ENCODE measurements at regions not wholly inside any gene's neighbourhood (a gene's known extent, or its start where the extent isn't known, plus 50 kb on each side); places are given as distances from the start of the nearest gene placed in this dataset.

GRCh38 chr3:147945968-147946519 lies 536.9 kb downstream of the ZIC1 start:
- FAIRE-seq (no peak), DNase-seq (ENCODE audit: insufficient read length) (no peak)
- TF ChIP-seq TAF1 (IDR thresholded peaks at IDR 0.05; ENCODE audit: borderline replicate concordance, low read depth, low read length) (no peak), POLR2A (IDR thresholded peaks at IDR 0.05; ENCODE audit: low read depth, low read length) (no peak), POLR2AphosphoS5 (IDR thresholded peaks at IDR 0.05; ENCODE audit: low read depth, low read length) (no peak)

- no peak for DNase-seq (ENCODE audit: insufficient read length)
- no peak for FAIRE-seq
- TF ChIP-seq POLR2A (IDR thresholded peaks at IDR 0.05; ENCODE audit: low read depth, low read length) (no peak), POLR2AphosphoS5 (IDR thresholded peaks at IDR 0.05; ENCODE audit: low read depth, low read length) (no peak), TAF1 (IDR thresholded peaks at IDR 0.05; ENCODE audit: borderline replicate concordance, low read depth, low read length) (no peak)
Measured at GRCh38 chr3:147956615-147957014, 547.5 kb downstream of the ZIC1 start.

GRCh38 chr3:147958754-147959153 lies 549.6 kb downstream of the ZIC1 start:
- no peak for TF ChIP-seq POLR2AphosphoS5 (IDR thresholded peaks at IDR 0.05; ENCODE audit: low read depth, low read length)
- TF ChIP-seq POLR2A (IDR thresholded peaks at IDR 0.05; ENCODE audit: low read depth, low read length) = no peak
- no peak for TF ChIP-seq TAF1 (IDR thresholded peaks at IDR 0.05; ENCODE audit: borderline replicate concordance, low read depth, low read length)
- no peak for FAIRE-seq
- DNase-seq (ENCODE audit: insufficient read length) = no peak

GRCh38 chr3:147960786-147961185 lies 551.6 kb downstream of the ZIC1 start:
- no peak for DNase-seq (ENCODE audit: insufficient read length)
- FAIRE-seq = no peak
- TF ChIP-seq POLR2A (IDR thresholded peaks at IDR 0.05; ENCODE audit: low read depth, low read length) (no peak), POLR2AphosphoS5 (IDR thresholded peaks at IDR 0.05; ENCODE audit: low read depth, low read length) (no peak), TAF1 (IDR thresholded peaks at IDR 0.05; ENCODE audit: borderline replicate concordance, low read depth, low read length) (no peak)

GRCh38 chr3:147962408-147963164 lies 553.4 kb downstream of the ZIC1 start:
- no peak for FAIRE-seq
- no peak for TF ChIP-seq POLR2A (IDR thresholded peaks at IDR 0.05; ENCODE audit: low read depth, low read length)
- TF ChIP-seq POLR2AphosphoS5 (IDR thresholded peaks at IDR 0.05; ENCODE audit: low read depth, low read length) = no peak
- no peak for TF ChIP-seq TAF1 (IDR thresholded peaks at IDR 0.05; ENCODE audit: borderline replicate concordance, low read depth, low read length)
- no peak for DNase-seq (ENCODE audit: insufficient read length)

GRCh38 chr3:147963711-147964110 lies 554.5 kb downstream of the ZIC1 start:
- TF ChIP-seq POLR2AphosphoS5 (IDR thresholded peaks at IDR 0.05; ENCODE audit: low read depth, low read length) (no peak), TAF1 (IDR thresholded peaks at IDR 0.05; ENCODE audit: borderline replicate concordance, low read depth, low read length) (no peak), POLR2A (IDR thresholded peaks at IDR 0.05; ENCODE audit: low read depth, low read length) (no peak)
- FAIRE-seq (no peak), DNase-seq (ENCODE audit: insufficient read length) (no peak)

GRCh38 chr3:147975165-147975564 lies 566.0 kb downstream of the ZIC1 start:
- DNase-seq (ENCODE audit: insufficient read length) (no peak), FAIRE-seq (no peak)

GRCh38 chr3:147977001-147977400 lies 567.8 kb downstream of the ZIC1 start:
- FAIRE-seq (no peak), DNase-seq (ENCODE audit: insufficient read length) (no peak)

More at GRCh38 chr3:147975165-147975564, 566.0 kb downstream of the ZIC1 start:
- TF ChIP-seq TAF1 (IDR thresholded peaks at IDR 0.05; ENCODE audit: borderline replicate concordance, low read depth, low read length) (no peak), POLR2A (IDR thresholded peaks at IDR 0.05; ENCODE audit: low read depth, low read length) (no peak), POLR2AphosphoS5 (IDR thresholded peaks at IDR 0.05; ENCODE audit: low read depth, low read length) (no peak)

GRCh38 chr3:147987549-147987948 lies 578.4 kb downstream of the ZIC1 start:
- DNase-seq (ENCODE audit: insufficient read length) (no peak), FAIRE-seq (no peak)
- no peak for TF ChIP-seq TAF1 (IDR thresholded peaks at IDR 0.05; ENCODE audit: borderline replicate concordance, low read depth, low read length)
- no peak for TF ChIP-seq POLR2A (IDR thresholded peaks at IDR 0.05; ENCODE audit: low read depth, low read length)

More at GRCh38 chr3:147977001-147977400, 567.8 kb downstream of the ZIC1 start:
- no peak for TF ChIP-seq POLR2A (IDR thresholded peaks at IDR 0.05; ENCODE audit: low read depth, low read length)
- no peak for TF ChIP-seq POLR2AphosphoS5 (IDR thresholded peaks at IDR 0.05; ENCODE audit: low read depth, low read length)
- TF ChIP-seq TAF1 (IDR thresholded peaks at IDR 0.05; ENCODE audit: borderline replicate concordance, low read depth, low read length) = no peak

- no peak for DNase-seq (ENCODE audit: insufficient read length)
- no peak for FAIRE-seq
- TF ChIP-seq TAF1 (IDR thresholded peaks at IDR 0.05; ENCODE audit: borderline replicate concordance, low read depth, low read length) (no peak), POLR2A (IDR thresholded peaks at IDR 0.05; ENCODE audit: low read depth, low read length) (no peak), POLR2AphosphoS5 (IDR thresholded peaks at IDR 0.05; ENCODE audit: low read depth, low read length) (no peak)
Measured at GRCh38 chr3:147989344-147989743, 580.2 kb downstream of the ZIC1 start.

GRCh38 chr3:148002705-148003205 lies 593.6 kb downstream of the ZIC1 start:
- FAIRE-seq (no peak), DNase-seq (ENCODE audit: insufficient read length) (no peak)
- TF ChIP-seq POLR2A (IDR thresholded peaks at IDR 0.05; ENCODE audit: low read depth, low read length) (no peak), TAF1 (IDR thresholded peaks at IDR 0.05; ENCODE audit: borderline replicate concordance, low read depth, low read length) (no peak), POLR2AphosphoS5 (IDR thresholded peaks at IDR 0.05; ENCODE audit: low read depth, low read length) (no peak)

- DNase-seq (ENCODE audit: insufficient read length) (no peak), FAIRE-seq (no peak)
- TF ChIP-seq TAF1 (IDR thresholded peaks at IDR 0.05; ENCODE audit: borderline replicate concordance, low read depth, low read length) (no peak), POLR2A (IDR thresholded peaks at IDR 0.05; ENCODE audit: low read depth, low read length) (no peak), POLR2AphosphoS5 (IDR thresholded peaks at IDR 0.05; ENCODE audit: low read depth, low read length) (no peak)
Measured at GRCh38 chr3:148004331-148004730, 595.2 kb downstream of the ZIC1 start.
